HG02763 (cell line): ENCODE measurements at regions not wholly inside any gene's neighbourhood (a gene's known extent, or its start where the extent isn't known, plus 50 kb on each side); places are given as distances from the start of the nearest gene placed in this dataset.
"Not testable (repeated sequence)": the region's sequence is repeated elsewhere in the genome, so short reads cannot be mapped to it uniquely, and the experiment has no call there.

Experiments
- ATAC-seq: cut with Tn5 transposase; IDR thresholded peaks from one replicate; pipeline ENCODE4 v1.9.1; 2021; ENCODE audit warnings: mild to moderate bottlenecking, moderate library complexity; ENCODE audit not compliant: unreplicated experiment

- ATAC-seq: no peak
Observed at GRCh38 chr1:234923626-234924025, 205.0 kb downstream of the TOMM20 start.

- ATAC-seq: no peak
Observed at GRCh38 chr1:234922987-234923386, 205.7 kb downstream of the TOMM20 start.

GRCh38 chr1:234921266-234922062 is 207.2 kb downstream of the TOMM20 start:
- ATAC-seq: no peak

- ATAC-seq: no peak
Observed at GRCh38 chr1:234920843-234921140, 207.8 kb downstream of the TOMM20 start.

- no peak for ATAC-seq
Observed at GRCh38 chr1:234920136-234920842, 208.3 kb downstream of the TOMM20 start.

GRCh38 chr1:234918961-234919761 is 209.5 kb downstream of the TOMM20 start:
- ATAC-seq: no peak

- no peak for ATAC-seq
Observed at GRCh38 chr1:234918181-234918841, 210.3 kb downstream of the TOMM20 start.

GRCh38 chr1:234917495-234918180 is 211.0 kb downstream of the TOMM20 start:
- no peak for ATAC-seq

GRCh38 chr1:234916840-234917239 is 211.8 kb downstream of the TOMM20 start:
- ATAC-seq: no peak

GRCh38 chr1:234915924-234916675 is 212.5 kb downstream of the TOMM20 start:
- ATAC-seq: no peak

GRCh38 chr1:234914606-234915290 is 213.9 kb downstream of the TOMM20 start:
- no peak for ATAC-seq

GRCh38 chr1:234913771-234914170 is 214.9 kb downstream of the TOMM20 start:
- no peak for ATAC-seq

GRCh38 chr1:234913278-234913649 is 215.4 kb downstream of the TOMM20 start:
- no peak for ATAC-seq

GRCh38 chr1:234912548-234913277 is 215.9 kb downstream of the TOMM20 start:
- ATAC-seq: no peak

- ATAC-seq: no peak
Observed at GRCh38 chr1:234911787-234912186, 216.8 kb downstream of the TOMM20 start.

- ATAC-seq: not testable (repeated sequence)
Observed at GRCh38 chr1:234911136-234911535, 217.5 kb downstream of the TOMM20 start.

- ATAC-seq: no peak
Observed at GRCh38 chr1:234909851-234910250, 218.8 kb downstream of the TOMM20 start.

GRCh38 chr1:234909307-234909810 is 219.3 kb downstream of the TOMM20 start:
- ATAC-seq: no peak
